A549 (cell line): ENCODE measurements at regions not wholly inside any gene's neighbourhood (a gene's known extent, or its start where the extent isn't known, plus 50 kb on each side); places are given as distances from the start of the nearest gene placed in this dataset.

Experiments
- CTCF ChIP-seq: fragments of >200 bp; sonication (Bioruptor Twin); formaldehyde crosslinking; IDR thresholded peaks from 3 replicates; pipeline ENCODE4 v1.5.1; 2016
- NR3C1 ChIP-seq: fragments of >200 bp; sonication (Bioruptor Twin); formaldehyde crosslinking; IDR thresholded peaks from 3 replicates; pipeline ENCODE4 v1.6.1; 2017
- POLR2A ChIP-seq: IDR thresholded peaks from 2 replicates; pipeline ENCODE4 v1.6.1; 2012; ENCODE audit warnings: mild to moderate bottlenecking, low read length
- RFX5 ChIP-seq: fragments of 450-650 bp; IDR thresholded peaks from 2 replicates; pipeline ENCODE4 v1.7.1; 2014; ENCODE audit warnings: antibody characterized with exemption, mild to moderate bottlenecking, moderate library complexity
- SMC3 ChIP-seq: fragments of >200 bp; sonication (Bioruptor Twin); formaldehyde crosslinking; IDR thresholded peaks from 3 replicates; pipeline ENCODE4 v1.6.1; 2018; ENCODE audit warnings: inconsistent platforms
- ZC3H11A ChIP-seq: fragments of 450-650 bp; IDR thresholded peaks from 2 replicates; pipeline ENCODE4 v1.6.1; 2014; ENCODE audit warnings: antibody characterized with exemption, mild to moderate bottlenecking

GRCh38 chr9:29875547-29875946, 2302.3 kb upstream of the C9orf72 start:
- TF ChIP-seq RFX5 (no peak), ZC3H11A (no peak), CTCF (no peak), NR3C1 (no peak), POLR2A (no peak), SMC3 (no peak)
